ENCODE measurements at regions not wholly inside any gene's neighbourhood (a gene's known extent, or its start where the extent isn't known, plus 50 kb on each side); places are given as distances from the start of the nearest gene placed in this dataset.

- H3K27ac Mint-ChIP-seq: no peak overlapping the region
- DNase-seq: no peak
- no peaks in the 10 kb centered on the region for H3K9me3 Mint-ChIP-seq
- no peak for ATAC-seq (ENCODE audit: low read depth)
- H3K4me1 Mint-ChIP-seq: peaks cover 2% of the 10 kb centered on the region
- H3K36me3 Mint-ChIP-seq: no peaks in the 10 kb centered on the region
- H3K4me3 Mint-ChIP-seq: no peak overlapping the region
- H3K27me3 Mint-ChIP-seq: peaks cover 49% of the 10 kb centered on the region
- POLR2A ChIA-PET: no interaction called here
Observed at GRCh38 chr14:76313303-76313702, 62.6 kb upstream of the ESRRB start.

- Mint-ChIP-seq H3K9me3 (no peaks in the 10 kb centered on the region), H3K36me3 (no peaks in the 10 kb centered on the region), H3K4me1 (peaks cover 2% of the 10 kb centered on the region), H3K27ac (no peak overlapping the region), H3K27me3 (peaks cover 49% of the 10 kb centered on the region), H3K4me3 (no peak overlapping the region)
- ATAC-seq (ENCODE audit: low read depth) (no peak), DNase-seq (no peak)
- POLR2A ChIA-PET: no interaction called here
Observed at GRCh38 chr14:76313852-76314251, 62.1 kb upstream of the ESRRB start.

GRCh38 chr14:76314521-76315034 lies 61.4 kb upstream of the ESRRB start:
- DNase-seq: no peak
- Mint-ChIP-seq H3K27me3 (peaks cover 43% of the 10 kb centered on the region), H3K4me3 (no peak overlapping the region), H3K36me3 (no peaks in the 10 kb centered on the region), H3K27ac (no peak overlapping the region), H3K9me3 (no peaks in the 10 kb centered on the region), H3K4me1 (peaks cover 2% of the 10 kb centered on the region)
- no peak for ATAC-seq (ENCODE audit: low read depth)
- POLR2A ChIA-PET: no interaction called here

- H3K4me3 Mint-ChIP-seq: no peak overlapping the region
- peaks cover 3% of the 10 kb centered on the region for H3K4me1 Mint-ChIP-seq
- no peaks in the 10 kb centered on the region for H3K36me3 Mint-ChIP-seq
- no peak overlapping the region for H3K27ac Mint-ChIP-seq
- ATAC-seq (ENCODE audit: low read depth): no peak
- DNase-seq: no peak
- peaks cover 12% of the 10 kb centered on the region for H3K27me3 Mint-ChIP-seq
- no peaks in the 10 kb centered on the region for H3K9me3 Mint-ChIP-seq
- POLR2A ChIA-PET: no interaction called here
Observed at GRCh38 chr14:76320486-76320885, 55.5 kb upstream of the ESRRB start.

- Mint-ChIP-seq H3K4me3 (no peak overlapping the region), H3K27ac (no peak overlapping the region), H3K36me3 (no peaks in the 10 kb centered on the region), H3K4me1 (peaks cover 3% of the 10 kb centered on the region), H3K9me3 (no peaks in the 10 kb centered on the region), H3K27me3 (peaks cover 10% of the 10 kb centered on the region)
- POLR2A ChIA-PET: no interaction called here
- DNase-seq (no peak), ATAC-seq (ENCODE audit: low read depth) (no peak)
Observed at GRCh38 chr14:76320975-76321374, 55.0 kb upstream of the ESRRB start.

- ATAC-seq (ENCODE audit: low read depth) (no peak), DNase-seq (no peak)
- H3K27ac Mint-ChIP-seq: no peak overlapping the region
- POLR2A ChIA-PET: interaction anchor here (0.6 kb wide), 1 partner anchor 11 kb away, joined by 3 read pairs; no protein-coding TSS in a partner anchor
- peaks cover 7% of the 10 kb centered on the region for H3K27me3 Mint-ChIP-seq
- H3K9me3 Mint-ChIP-seq: no peaks in the 10 kb centered on the region
- no peak overlapping the region for H3K4me3 Mint-ChIP-seq
- H3K4me1 Mint-ChIP-seq: peaks cover 3% of the 10 kb centered on the region
- H3K36me3 Mint-ChIP-seq: no peaks in the 10 kb centered on the region
Observed at GRCh38 chr14:76322594-76323220, 53.2 kb upstream of the ESRRB start.

GRCh38 chr14:76323331-76324050 lies 52.4 kb upstream of the ESRRB start:
- Mint-ChIP-seq H3K4me3 (no peak overlapping the region), H3K4me1 (peaks cover 3% of the 10 kb centered on the region), H3K27ac (no peak overlapping the region), H3K36me3 (no peaks in the 10 kb centered on the region), H3K9me3 (no peaks in the 10 kb centered on the region), H3K27me3 (peaks cover 13% of the 10 kb centered on the region)
- ATAC-seq (ENCODE audit: low read depth): no peak
- POLR2A ChIA-PET: no interaction called here
- DNase-seq: no peak

- POLR2A ChIA-PET: no interaction called here
- Mint-ChIP-seq H3K36me3 (no peaks in the 10 kb centered on the region), H3K4me1 (peaks cover 3% of the 10 kb centered on the region), H3K4me3 (no peak overlapping the region), H3K9me3 (no peaks in the 10 kb centered on the region), H3K27ac (no peak overlapping the region), H3K27me3 (peaks cover 19% of the 10 kb centered on the region)
- ATAC-seq (ENCODE audit: low read depth) (no peak), DNase-seq (no peak)
Observed at GRCh38 chr14:76324133-76324532, 51.8 kb upstream of the ESRRB start.
